ENCODE measurements at regions not wholly inside any gene's neighbourhood (a gene's known extent, or its start where the extent isn't known, plus 50 kb on each side); places are given as distances from the start of the nearest gene placed in this dataset.
"Not testable (repeated sequence)": the region's sequence is repeated elsewhere in the genome, so short reads cannot be mapped to it uniquely, and the experiment has no call there.

- no peaks in the 10 kb centered on the region for H3K4me1 ChIP-seq (ENCODE audit: control insufficient read depth, insufficient read depth, low read length)
- no peaks in the 10 kb centered on the region for H3K36me3 ChIP-seq (ENCODE audit: control insufficient read depth, insufficient read depth, low read length)
- no peak overlapping the region for H3K4me3 ChIP-seq (ENCODE audit: low read depth, low read length)
- no peaks in the 10 kb centered on the region for H3K27me3 ChIP-seq (ENCODE audit: control insufficient read depth, insufficient read depth, low read length)
- no peak overlapping the region for H3K9ac ChIP-seq (ENCODE audit: low read depth, low read length)
- no peaks in the 10 kb centered on the region for H3K9me3 ChIP-seq (ENCODE audit: control insufficient read depth, insufficient read depth, low read length)
Measured at GRCh38 chrX:45571453-45571852, 370.8 kb upstream of the DIPK2B start.

DNA sequence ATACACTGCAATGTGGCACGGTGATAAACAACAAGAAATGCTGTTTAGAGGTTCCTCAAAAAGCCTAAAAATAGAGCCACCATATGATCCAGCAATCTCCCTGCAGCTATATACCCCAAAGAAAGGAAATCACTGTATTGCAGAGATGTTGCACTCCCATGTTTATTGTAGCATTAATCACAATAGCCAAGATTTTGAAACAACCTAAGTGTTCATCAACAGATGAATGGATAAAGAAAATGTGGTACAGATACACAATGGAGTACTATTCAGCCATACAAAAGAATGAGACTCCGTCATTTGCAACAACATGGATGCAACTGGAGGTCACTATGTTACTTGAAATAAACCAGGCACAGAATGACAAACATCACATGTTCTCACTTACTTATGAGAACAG lies 365.8 kb upstream of the DIPK2B start:
- H3K27me3 ChIP-seq (ENCODE audit: control insufficient read depth, insufficient read depth, low read length) = no peaks in the 10 kb centered on the region
- no peak overlapping the region for H3K9ac ChIP-seq (ENCODE audit: low read depth, low read length)
- H3K4me3 ChIP-seq (ENCODE audit: low read depth, low read length) = no peak overlapping the region
- H3K36me3 ChIP-seq (ENCODE audit: control insufficient read depth, insufficient read depth, low read length) = no peaks in the 10 kb centered on the region
- H3K4me1 ChIP-seq (ENCODE audit: control insufficient read depth, insufficient read depth, low read length) = no peaks in the 10 kb centered on the region
- no peaks in the 10 kb centered on the region for H3K9me3 ChIP-seq (ENCODE audit: control insufficient read depth, insufficient read depth, low read length)

- no peaks in the 10 kb centered on the region for H3K36me3 ChIP-seq (ENCODE audit: control insufficient read depth, insufficient read depth, low read length)
- no peaks in the 10 kb centered on the region for H3K4me1 ChIP-seq (ENCODE audit: control insufficient read depth, insufficient read depth, low read length)
- no peak overlapping the region for H3K4me3 ChIP-seq (ENCODE audit: low read depth, low read length)
- no peak overlapping the region for H3K9ac ChIP-seq (ENCODE audit: low read depth, low read length)
- H3K27me3 ChIP-seq (ENCODE audit: control insufficient read depth, insufficient read depth, low read length) = no peaks in the 10 kb centered on the region
- no peaks in the 10 kb centered on the region for H3K9me3 ChIP-seq (ENCODE audit: control insufficient read depth, insufficient read depth, low read length)
Measured at GRCh38 chrX:45557387-45557786, 356.7 kb upstream of the DIPK2B start.

- no peaks in the 10 kb centered on the region for H3K4me1 ChIP-seq (ENCODE audit: control insufficient read depth, insufficient read depth, low read length)
- no peaks in the 10 kb centered on the region for H3K36me3 ChIP-seq (ENCODE audit: control insufficient read depth, insufficient read depth, low read length)
- peaks cover 3% of the 10 kb centered on the region for H3K9me3 ChIP-seq (ENCODE audit: control insufficient read depth, insufficient read depth, low read length)
- no peak overlapping the region for H3K4me3 ChIP-seq (ENCODE audit: low read depth, low read length)
- no peaks in the 10 kb centered on the region for H3K27me3 ChIP-seq (ENCODE audit: control insufficient read depth, insufficient read depth, low read length)
- no peak overlapping the region for H3K9ac ChIP-seq (ENCODE audit: low read depth, low read length)
Measured at GRCh38 chrX:45554736-45555135, 354.1 kb upstream of the DIPK2B start.

GRCh38 chrX:45553417-45553816 lies 352.7 kb upstream of the DIPK2B start:
- Histone ChIP-seq H3K4me1 (ENCODE audit: control insufficient read depth, insufficient read depth, low read length) (no peaks in the 10 kb centered on the region), H3K4me3 (ENCODE audit: low read depth, low read length) (no peak overlapping the region), H3K9me3 (ENCODE audit: control insufficient read depth, insufficient read depth, low read length) (peaks cover 3% of the 10 kb centered on the region), H3K27me3 (ENCODE audit: control insufficient read depth, insufficient read depth, low read length) (no peaks in the 10 kb centered on the region), H3K36me3 (ENCODE audit: control insufficient read depth, insufficient read depth, low read length) (no peaks in the 10 kb centered on the region), H3K9ac (ENCODE audit: low read depth, low read length) (no peak overlapping the region)

GRCh38 chrX:45546697-45547096 lies 346.0 kb upstream of the DIPK2B start:
- H3K4me3 ChIP-seq (ENCODE audit: low read depth, low read length); H3K27me3 ChIP-seq (ENCODE audit: control insufficient read depth, insufficient read depth, low read length); H3K4me1 ChIP-seq (ENCODE audit: control insufficient read depth, insufficient read depth, low read length); H3K36me3 ChIP-seq (ENCODE audit: control insufficient read depth, insufficient read depth, low read length); H3K9ac ChIP-seq (ENCODE audit: low read depth, low read length): not testable (repeated sequence)
- H3K9me3 ChIP-seq (ENCODE audit: control insufficient read depth, insufficient read depth, low read length) = peaks cover 22% of the 10 kb centered on the region

- Histone ChIP-seq H3K9me3 (ENCODE audit: control insufficient read depth, insufficient read depth, low read length) (peaks cover 4% of the 10 kb centered on the region), H3K4me3 (ENCODE audit: low read depth, low read length) (no peak overlapping the region), H3K9ac (ENCODE audit: low read depth, low read length) (no peak overlapping the region), H3K36me3 (ENCODE audit: control insufficient read depth, insufficient read depth, low read length) (no peaks in the 10 kb centered on the region), H3K4me1 (ENCODE audit: control insufficient read depth, insufficient read depth, low read length) (no peaks in the 10 kb centered on the region), H3K27me3 (ENCODE audit: control insufficient read depth, insufficient read depth, low read length) (no peaks in the 10 kb centered on the region)
Measured at GRCh38 chrX:45540181-45540580, 339.5 kb upstream of the DIPK2B start.

GRCh38 chrX:45537936-45538335 lies 337.3 kb upstream of the DIPK2B start:
- peaks cover 4% of the 10 kb centered on the region for H3K9me3 ChIP-seq (ENCODE audit: control insufficient read depth, insufficient read depth, low read length)
- H3K4me3 ChIP-seq (ENCODE audit: low read depth, low read length) = no peak overlapping the region
- H3K36me3 ChIP-seq (ENCODE audit: control insufficient read depth, insufficient read depth, low read length) = no peaks in the 10 kb centered on the region
- H3K9ac ChIP-seq (ENCODE audit: low read depth, low read length) = no peak overlapping the region
- no peaks in the 10 kb centered on the region for H3K4me1 ChIP-seq (ENCODE audit: control insufficient read depth, insufficient read depth, low read length)
- H3K27me3 ChIP-seq (ENCODE audit: control insufficient read depth, insufficient read depth, low read length) = no peaks in the 10 kb centered on the region

GRCh38 chrX:45527834-45528233 lies 327.2 kb upstream of the DIPK2B start:
- no peak overlapping the region for H3K4me3 ChIP-seq (ENCODE audit: low read depth, low read length)
- H3K27me3 ChIP-seq (ENCODE audit: control insufficient read depth, insufficient read depth, low read length) = no peaks in the 10 kb centered on the region
- no peaks in the 10 kb centered on the region for H3K4me1 ChIP-seq (ENCODE audit: control insufficient read depth, insufficient read depth, low read length)
- no peaks in the 10 kb centered on the region for H3K36me3 ChIP-seq (ENCODE audit: control insufficient read depth, insufficient read depth, low read length)
- H3K9ac ChIP-seq (ENCODE audit: low read depth, low read length) = no peak overlapping the region
- no peaks in the 10 kb centered on the region for H3K9me3 ChIP-seq (ENCODE audit: control insufficient read depth, insufficient read depth, low read length)

GRCh38 chrX:45524805-45525204 lies 324.1 kb upstream of the DIPK2B start:
- H3K9ac ChIP-seq (ENCODE audit: low read depth, low read length) = no peak overlapping the region
- no peaks in the 10 kb centered on the region for H3K4me1 ChIP-seq (ENCODE audit: control insufficient read depth, insufficient read depth, low read length)
- H3K4me3 ChIP-seq (ENCODE audit: low read depth, low read length) = no peak overlapping the region
- H3K9me3 ChIP-seq (ENCODE audit: control insufficient read depth, insufficient read depth, low read length) = no peaks in the 10 kb centered on the region
- no peaks in the 10 kb centered on the region for H3K27me3 ChIP-seq (ENCODE audit: control insufficient read depth, insufficient read depth, low read length)
- H3K36me3 ChIP-seq (ENCODE audit: control insufficient read depth, insufficient read depth, low read length) = no peaks in the 10 kb centered on the region

DNA sequence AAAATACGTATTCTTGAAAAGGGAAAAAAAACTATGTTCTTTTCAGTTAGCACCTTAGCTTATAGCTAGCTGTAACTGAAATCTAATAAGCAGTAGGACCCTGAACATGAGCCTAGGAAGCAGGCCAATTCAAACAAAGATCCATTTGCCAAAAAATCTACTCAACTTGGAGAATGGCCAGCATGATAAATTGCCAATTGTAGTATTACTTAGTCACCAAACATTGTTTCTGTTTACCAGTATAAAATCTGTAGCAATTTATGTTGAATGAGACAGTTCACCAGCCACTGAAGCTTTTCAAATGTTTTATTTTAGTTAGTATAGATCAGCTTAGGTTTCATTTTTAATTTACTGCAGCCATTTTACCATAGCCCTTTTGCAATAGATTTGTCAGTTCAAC lies 323.6 kb upstream of the DIPK2B start:
- Histone ChIP-seq H3K36me3 (ENCODE audit: control insufficient read depth, insufficient read depth, low read length) (no peaks in the 10 kb centered on the region), H3K9me3 (ENCODE audit: control insufficient read depth, insufficient read depth, low read length) (no peaks in the 10 kb centered on the region), H3K4me1 (ENCODE audit: control insufficient read depth, insufficient read depth, low read length) (no peaks in the 10 kb centered on the region), H3K27me3 (ENCODE audit: control insufficient read depth, insufficient read depth, low read length) (no peaks in the 10 kb centered on the region), H3K4me3 (ENCODE audit: low read depth, low read length) (no peak overlapping the region), H3K9ac (ENCODE audit: low read depth, low read length) (no peak overlapping the region)

DNA sequence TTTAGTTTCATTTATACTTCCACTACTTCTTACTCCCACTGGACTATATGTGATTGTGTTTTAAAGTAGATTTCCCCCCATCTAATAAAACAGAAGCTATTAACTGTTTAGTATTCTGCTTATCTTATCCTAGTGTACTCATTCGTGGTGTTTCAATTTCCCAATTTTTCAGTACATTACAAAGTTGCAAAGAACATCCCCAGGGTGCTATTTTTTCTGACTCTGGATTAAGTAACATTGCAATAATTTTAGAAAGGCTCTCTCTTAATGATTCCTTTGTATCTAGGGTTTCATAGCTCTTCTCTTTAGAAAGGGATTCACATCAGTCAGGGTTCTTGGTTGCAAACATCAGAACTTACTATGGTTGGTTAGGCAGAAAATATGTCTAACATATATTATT lies 317.9 kb upstream of the DIPK2B start:
- Histone ChIP-seq H3K4me3 (ENCODE audit: low read depth, low read length) (no peak overlapping the region), H3K27me3 (ENCODE audit: control insufficient read depth, insufficient read depth, low read length) (no peaks in the 10 kb centered on the region), H3K9ac (ENCODE audit: low read depth, low read length) (no peak overlapping the region), H3K36me3 (ENCODE audit: control insufficient read depth, insufficient read depth, low read length) (no peaks in the 10 kb centered on the region), H3K9me3 (ENCODE audit: control insufficient read depth, insufficient read depth, low read length) (no peaks in the 10 kb centered on the region), H3K4me1 (ENCODE audit: control insufficient read depth, insufficient read depth, low read length) (no peaks in the 10 kb centered on the region)
